NCI-H460 (cell line): ENCODE measurements at regions not wholly inside any gene's neighbourhood (a gene's known extent, or its start where the extent isn't known, plus 50 kb on each side); places are given as distances from the start of the nearest gene placed in this dataset.
"Not testable (repeated sequence)": the region's sequence is repeated elsewhere in the genome, so short reads cannot be mapped to it uniquely, and the experiment has no call there.

Experiments used
- DNase-seq: peaks from one replicate; pipeline ENCODE4 v3.0.0-alpha.2; 2016; ENCODE audit warnings: low read depth; ENCODE audit errors: extremely low read depth

DNA sequence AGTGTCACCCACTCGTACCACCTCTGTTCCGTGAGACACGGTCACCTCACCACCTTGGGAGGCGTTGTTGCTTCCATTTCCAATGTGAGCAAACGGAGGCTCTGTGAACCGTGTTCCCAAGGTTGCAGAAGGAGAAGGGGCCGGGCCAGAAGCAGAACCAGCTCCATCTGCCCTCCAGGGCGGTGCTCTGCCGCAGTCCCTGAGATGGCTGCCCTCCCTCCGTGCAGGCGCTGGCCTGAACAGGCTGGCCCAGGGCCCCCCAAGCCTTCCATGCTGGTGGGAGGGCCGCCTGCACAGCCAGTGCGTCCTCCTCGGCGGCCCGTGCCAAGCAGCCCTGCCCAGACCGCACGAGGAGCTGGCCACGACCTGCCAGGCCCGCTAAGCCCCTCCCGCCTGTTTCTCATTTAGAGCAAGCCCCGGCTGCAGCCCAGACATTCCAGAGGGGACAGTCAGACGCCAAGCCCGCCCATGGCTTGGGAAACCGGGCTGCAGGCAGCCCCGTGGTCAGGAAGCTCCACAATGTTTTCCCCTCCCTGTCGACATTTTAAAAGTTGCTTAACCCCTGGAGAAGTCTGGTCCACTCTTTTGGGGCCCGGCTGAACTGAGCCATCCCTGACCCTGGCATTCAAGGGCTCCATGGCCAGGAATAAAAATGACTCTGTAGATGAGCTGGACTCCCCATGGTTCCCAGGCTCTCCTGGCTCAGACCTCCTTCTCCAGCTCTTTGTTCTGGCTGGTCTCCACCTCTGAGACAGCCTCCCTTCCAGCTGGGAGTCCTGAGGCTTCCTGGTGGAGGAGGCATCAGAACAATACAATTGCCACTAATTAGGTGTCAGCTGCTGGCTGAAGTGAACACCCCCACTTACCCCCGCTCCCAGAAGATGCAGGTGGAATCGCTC lies 236.0 kb downstream of the BCL11B start:
- DNase-seq: no peak

DNA sequence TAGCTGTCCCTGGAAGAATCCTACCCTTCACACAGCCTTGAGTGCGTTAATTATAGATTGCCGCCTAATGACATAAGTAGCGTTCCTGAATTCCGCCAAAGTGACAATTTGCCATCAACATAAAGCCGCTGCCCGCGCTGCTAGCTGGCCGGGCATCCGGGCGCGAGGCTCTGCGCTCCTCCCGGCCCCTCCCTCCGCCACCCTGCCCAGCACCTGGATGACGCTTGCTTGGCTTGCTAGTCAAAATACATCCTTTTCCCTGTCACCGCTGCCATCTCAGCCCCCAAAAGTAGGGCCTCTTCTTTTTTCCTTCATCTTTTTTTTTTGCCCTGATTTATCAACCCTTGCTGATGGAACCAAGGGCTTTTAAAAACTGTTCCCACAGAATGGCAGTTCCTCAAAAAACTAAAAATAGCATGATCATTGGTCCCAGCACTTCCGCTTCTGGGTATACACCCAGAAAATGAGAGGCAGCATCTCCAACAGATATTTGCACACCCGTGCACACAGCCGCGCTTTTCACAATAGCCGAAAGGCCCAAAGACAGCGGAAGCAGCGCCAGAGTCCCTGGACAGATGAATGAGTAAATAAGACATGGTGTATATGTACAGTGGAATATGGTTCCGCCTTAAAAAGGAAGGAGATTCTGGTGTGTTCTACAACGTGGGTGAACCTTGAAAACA lies 235.2 kb downstream of the BCL11B start:
- DNase-seq: no peak

DNA sequence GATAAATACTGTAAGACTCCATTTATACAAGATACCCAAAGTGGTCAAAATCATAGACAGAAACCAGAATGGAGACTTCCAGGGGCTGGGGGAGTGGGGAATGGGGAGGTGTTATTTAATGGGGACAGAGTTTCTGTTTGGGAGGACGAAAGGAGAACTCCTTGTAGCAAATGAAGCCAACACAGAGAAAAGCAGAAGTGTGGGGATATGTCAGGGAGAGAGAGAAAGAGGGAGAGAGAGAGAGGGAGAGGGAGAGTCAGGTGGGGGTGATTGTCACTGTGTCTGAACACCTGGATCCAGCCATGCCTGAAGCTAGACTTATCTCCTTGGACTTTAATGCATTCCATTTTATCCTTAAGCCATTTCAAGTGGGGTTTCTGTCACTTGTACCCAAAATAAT lies 234.7 kb downstream of the BCL11B start:
- not testable (repeated sequence) for DNase-seq

DNA sequence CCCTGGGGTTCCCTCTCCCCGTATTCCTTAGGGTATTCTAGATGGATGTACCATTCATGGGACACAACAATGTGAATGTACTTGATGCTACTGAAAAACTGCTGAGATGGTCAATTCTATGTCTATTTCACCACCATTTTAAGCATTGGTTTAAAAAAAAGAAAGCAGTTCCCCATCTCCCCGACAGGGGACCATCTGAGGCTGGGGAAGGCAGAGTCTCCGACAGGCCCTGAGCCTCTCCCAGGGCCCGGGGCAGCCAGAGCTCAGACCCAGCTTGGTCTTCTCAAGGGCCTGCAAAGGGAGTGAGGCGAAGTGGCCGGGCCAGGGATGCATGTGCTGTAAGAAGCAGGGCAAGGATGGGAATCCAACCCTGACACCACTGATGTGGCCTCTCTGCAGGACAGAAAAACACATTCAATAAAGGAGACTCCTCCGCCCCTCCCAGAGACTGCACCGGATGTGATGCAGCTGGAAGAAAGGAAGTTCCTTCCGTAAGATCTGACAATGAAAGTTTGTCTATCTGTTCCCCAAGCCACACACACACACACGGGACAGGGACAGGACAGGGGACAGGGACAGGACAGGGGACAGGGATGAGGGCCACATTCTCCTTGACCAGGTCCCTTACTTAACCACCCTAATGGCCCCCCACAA lies 234.1 kb downstream of the BCL11B start:
- DNase-seq: no peak

DNA sequence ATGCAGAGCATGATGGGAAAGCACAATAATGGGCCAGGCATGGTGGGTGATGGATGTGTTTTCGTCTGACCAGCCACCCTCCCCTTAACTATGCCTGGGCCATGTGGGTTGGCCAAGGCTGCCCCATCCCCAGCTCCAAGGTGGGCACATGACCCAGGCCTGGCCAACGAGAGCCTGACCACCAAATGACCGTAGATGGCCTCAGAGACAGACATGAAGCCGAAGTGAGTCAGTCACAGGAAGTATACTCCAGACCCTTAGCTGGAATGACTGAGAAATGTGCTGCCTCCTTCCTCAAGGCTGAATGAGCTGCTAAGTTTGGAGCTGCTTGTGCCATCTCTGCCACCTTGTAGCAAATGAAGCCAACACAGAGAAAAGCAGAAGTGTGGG lies 233.6 kb downstream of the BCL11B start:
- DNase-seq: no peak

DNA sequence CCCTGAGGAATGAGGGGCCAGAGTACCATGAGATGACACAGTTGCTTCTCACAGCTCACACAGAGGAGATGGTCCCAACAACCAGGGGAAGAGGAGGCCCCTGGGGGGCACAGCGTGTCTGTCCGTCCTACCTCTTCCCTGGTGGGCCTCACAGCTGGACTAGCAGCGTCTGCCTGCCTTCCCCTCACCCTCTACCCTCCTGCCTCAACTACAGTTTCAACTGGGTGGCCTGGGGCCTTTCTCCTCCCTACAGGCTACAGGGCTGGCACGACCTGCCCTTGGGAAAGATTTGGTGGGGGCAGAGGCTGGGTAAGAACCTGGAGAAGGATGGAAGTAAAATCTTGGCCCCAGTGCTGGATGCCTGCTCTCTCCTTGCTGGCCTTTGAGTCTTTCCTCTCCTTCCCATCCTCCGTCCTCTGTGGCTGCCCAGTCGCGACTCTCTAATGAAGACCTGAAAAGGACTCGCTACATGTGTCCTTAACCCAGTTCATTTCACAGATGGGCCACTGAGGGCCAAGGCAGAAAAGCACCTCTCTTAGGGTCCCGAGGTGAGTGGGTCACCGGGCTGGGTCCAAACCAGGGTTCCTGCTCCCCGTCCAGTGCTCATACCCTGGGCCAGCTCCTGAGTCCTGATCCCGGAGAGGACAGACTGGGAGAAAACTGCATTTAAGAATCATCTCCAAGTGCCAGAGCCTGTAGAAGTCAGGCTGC lies 232.5 kb downstream of the BCL11B start:
- no peak for DNase-seq

DNA sequence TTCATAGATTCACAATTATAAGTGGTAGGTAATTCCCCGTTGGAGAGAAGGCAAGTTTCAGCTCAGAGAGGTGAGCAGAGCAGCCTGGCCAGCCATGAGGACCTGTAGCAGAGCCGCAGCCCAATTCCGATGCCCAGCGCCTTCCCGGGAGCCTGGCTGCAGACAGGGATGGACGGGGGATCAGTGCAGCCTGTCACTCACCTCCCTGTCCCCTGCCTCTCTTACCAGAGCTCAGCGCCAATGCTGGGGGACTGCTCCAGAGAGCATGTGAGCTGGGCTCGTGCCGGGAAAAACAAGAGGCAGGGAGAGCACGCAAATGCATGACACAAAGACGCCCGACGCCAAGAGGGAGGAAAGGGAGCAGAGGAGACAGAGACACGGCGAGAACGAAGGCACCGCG lies 231.9 kb downstream of the BCL11B start:
- no peak for DNase-seq

DNA sequence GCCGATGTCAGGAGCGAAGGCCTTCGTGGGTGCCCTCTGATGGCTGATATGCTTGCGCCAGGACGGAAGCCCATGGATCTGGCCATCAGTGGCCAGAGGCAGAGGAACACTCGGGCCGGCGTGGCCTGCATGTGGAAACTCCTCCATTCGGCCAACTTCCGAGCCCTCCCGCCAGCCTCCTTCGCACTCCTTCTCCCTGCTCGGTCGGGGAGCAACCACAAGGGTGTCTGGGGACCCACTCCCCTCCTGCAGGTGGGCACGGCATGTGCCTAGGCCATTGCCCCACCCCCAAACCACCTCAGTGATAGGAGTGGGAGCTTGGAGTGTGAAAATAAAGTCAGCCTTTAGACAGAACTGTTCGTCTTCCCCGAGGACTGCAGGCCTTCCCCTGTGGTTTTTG lies 231.3 kb downstream of the BCL11B start:
- DNase-seq: no peak

DNA sequence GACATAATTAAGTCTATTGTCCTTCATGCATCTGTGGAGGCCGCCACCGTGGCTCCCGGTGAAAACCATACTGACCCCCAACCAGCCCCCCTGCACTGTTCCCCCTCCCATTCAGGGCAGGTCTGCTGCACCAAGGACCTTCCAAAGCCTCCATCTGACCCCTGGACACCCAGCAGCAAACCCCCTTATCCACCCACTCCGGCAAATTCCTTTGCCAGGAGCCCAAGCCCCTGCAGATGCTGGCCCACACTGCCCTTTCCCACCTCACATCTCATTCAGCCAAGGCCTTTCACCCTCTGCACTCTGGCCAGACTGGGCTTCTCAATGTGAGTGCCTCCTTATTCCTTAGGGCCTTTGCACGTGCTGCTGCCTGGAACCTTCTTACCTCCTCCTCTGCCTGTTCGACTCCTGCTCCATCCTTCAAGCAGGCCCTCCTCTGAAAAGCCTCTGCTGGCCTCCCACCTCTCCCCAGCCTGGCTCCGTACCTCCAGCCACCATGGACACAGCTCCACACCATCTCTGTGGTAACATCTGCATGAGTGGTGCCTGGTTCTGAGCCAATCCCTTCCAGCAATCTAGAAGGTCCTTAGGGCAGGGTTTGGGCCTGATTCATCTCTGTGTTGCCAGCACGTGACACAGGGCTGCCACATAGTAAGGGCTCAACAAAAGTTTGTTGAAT lies 230.7 kb downstream of the BCL11B start:
- DNase-seq: no peak

DNA sequence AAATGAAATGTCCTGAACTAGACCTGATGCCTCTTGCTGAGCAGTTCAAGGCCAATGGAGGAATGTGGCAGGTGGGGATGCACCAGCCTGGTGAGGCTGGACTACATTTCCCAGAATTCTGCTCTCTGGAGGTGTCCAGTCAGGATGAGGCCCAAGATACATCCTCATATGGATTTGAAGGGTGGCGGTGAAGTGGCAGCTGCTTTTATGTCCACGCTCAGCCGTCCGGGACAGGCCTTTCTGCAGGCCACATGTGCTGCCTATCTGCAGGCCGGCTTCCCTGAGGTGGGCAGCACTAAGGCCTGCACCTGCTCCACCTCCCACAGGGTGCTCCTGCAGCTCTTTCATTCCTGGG lies 230.2 kb downstream of the BCL11B start:
- no peak for DNase-seq

DNA sequence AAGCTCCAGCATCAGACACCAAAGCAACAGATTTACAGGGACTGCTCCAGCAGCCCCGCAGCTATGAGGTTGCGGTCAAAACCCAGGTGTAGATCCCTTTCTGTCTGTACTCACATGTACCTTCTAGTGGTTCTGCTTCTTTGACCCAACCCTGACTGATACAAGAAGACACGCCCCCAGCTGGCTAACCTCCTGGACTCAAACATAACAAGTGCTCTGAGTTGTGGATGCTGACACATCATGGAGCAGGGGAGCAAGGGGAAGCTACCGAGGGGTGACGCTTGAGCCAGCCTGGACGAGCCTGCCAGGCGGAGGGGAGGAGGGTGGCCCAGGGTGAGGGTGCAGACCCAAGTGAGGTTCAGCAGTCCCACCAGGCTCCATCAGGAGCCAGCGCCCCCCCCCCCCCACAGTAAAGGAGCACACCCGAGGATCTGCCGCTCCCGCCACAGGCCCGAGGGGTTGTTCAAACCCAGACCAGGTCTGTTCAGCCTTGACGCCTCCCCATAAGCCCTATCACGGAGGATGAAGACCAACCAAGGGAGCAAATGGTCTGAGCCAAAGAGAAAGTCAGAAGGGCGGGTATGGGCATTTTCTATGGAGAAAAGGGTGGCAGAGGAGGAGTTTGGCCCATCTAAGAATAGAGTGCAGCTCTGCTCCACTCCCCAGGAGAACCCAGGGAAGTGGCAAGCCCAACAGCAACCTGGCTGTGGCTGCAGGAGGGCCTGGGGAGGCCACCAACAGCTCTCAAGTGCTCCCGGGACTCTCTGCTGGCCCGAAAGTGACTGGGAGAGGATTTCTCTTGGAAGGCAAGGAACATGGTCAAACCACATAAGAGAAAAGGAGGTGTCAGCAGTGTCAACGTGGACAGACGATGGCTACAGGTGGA lies 229.4 kb downstream of the BCL11B start:
- no peak for DNase-seq

DNA sequence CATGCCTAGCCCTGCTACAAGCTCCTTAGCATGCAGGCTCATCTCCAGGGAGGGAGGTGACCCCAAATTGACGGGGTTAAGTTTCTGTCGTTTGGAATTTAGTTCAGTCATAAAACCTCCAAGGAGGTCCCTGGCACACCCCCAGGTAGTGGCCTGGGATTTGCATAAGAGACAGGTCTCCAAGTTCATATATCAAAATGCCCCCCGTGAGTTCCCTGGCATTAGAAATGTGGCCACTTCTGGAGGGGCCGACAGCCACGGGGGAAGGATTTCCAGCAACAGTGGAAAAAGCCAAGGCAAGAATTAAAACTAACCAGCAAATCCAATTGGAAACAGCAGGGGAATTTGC lies 228.8 kb downstream of the BCL11B start:
- DNase-seq: no peak

DNA sequence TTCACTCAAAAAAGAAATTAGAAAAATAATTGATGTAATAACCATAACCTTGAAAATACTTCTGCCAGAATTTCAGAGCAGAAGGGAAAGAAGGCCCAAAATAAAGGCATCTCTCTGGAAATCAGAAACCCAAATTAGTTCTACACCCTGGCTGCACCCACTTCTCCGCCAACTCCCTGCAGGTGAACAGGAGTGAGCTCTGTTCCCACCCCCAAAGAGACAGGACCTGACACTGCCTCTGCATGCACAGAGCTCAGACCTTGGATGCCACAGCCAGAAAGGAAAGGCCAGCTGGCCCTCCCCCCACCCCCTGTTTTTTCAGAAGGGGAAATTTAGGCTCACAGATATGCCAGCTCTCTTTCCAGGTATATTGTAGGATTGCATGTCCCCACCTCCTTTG lies 228.2 kb downstream of the BCL11B start:
- no peak for DNase-seq

DNA sequence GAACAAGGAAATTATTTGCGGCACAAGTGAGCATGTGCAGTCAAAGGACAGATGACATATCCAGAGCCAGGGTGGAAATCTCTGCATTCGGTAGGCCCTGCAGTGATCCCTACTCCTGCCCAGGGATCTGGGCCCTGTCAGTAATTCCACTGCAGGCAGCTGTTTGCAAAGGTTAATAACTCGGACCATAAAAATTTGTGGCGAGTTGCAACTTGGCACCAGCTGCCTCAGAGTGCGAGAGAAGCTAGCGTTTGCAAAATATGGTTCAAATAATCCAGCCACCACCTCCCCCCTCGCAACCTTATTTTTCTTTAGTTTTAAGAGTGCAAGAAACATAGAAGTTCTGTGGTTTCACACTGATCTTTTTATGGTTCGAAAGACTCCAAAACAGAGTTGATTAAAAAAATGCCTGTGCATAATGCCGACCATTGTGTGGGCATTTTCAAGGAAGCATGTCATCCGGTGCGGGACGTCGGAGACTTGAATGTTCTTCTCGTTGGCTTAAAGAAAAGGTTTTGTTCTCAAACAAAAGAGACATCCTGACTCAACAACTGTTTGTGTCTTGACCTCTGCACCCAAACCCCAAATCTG lies 224.5 kb downstream of the BCL11B start:
- DNase-seq: no peak

DNA sequence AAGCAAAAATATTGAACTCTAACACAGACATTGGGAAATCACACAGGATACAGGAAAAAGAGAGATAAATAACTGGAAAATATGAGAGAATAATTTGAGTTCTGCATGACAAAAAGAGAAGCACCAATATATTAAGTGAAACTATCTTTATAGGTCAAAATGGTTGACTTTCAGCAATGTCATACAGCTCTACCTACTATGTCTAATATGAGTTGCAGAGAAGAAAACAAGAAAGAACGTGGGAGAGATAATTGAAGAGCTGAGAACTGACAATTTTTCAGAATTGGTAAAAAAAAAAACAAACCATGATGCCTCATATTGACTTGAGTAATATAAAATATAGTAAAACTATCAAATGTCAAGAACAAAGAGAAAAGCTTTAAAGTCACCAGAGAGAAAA lies 221.7 kb downstream of the BCL11B start:
- no peak for DNase-seq

DNA sequence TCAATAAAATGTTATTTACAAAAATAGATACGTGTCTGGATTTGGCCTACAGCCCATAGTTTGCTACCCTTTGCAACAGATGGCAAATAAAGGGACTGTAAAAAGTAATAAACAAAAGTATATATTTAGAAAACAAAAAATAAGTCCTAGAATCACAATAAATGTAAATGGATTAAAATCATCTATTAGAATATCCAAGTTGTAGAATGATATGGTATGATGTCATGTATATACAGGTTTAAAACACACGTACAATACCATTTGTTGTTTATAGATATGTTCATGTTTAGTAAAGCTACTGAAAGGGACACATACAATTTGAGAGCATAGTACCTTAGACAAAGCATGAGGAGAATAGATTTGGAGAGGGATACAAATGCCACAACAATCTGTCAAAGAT lies 219.5 kb downstream of the BCL11B start:
- no peak for DNase-seq

DNA sequence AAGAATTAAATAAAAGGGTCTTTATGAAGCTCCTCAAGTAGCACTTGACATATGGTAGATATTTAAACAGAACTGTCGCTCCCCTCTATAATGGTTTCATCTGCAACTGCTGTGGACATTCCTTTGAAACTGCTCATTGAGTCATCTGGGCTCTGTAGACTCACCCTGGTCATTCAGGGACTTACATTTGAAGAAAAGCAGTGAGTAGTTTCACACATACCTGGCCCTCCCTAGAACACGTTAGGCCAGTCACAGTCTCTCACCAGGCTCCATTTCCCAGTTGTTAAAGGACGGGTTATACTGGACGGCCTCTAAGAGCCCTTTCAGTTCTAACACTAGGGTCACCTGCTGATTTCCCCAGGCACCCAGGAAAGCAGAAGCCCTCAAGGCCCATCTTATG lies 217.0 kb downstream of the BCL11B start:
- DNase-seq: no peak

DNA sequence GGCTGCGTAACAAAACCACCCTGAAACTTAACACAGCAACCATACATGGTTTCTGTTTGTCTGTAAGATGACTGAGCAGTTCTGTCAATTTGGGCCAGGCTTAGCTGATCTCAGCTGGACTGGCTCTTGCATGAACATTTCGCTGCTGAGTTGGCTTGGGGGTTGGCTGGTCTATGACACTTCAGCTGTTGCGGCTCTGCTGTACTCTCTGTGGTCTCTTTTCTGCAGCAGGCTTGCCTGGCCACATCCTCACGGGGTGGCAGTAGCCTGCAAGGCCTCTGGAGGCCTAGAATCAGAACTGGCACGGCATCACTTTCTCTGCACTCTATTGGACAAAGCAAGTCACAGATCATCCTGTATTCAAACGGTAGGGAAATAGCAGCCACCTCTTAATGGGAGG lies 216.2 kb downstream of the BCL11B start:
- DNase-seq: no peak

DNA sequence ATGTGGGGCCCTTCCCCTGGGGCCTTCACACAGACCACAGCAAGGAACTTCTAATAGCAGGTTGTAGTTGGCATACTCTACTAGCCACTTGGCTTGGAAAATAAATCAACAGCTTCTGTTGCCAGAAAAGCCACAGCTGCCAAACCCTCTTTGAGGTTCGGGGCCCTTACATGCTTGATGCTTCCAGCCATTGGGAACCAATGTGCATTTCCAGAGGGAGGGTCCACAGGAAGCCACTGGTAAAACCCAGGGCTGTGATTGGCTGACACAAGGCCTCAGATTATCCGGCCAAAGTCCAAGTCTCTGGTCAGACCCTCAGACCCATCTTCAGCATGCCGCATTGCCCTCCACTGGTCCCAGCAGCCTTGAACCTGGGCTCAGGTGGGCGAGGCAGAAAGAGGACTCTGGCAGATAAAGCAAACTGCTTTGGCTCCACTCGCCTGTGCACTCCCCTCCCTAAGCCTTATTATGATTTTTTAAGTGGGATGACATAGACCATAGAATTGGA lies 214.4 kb downstream of the BCL11B start:
- DNase-seq: no peak
